Panc1 (cell line): ENCODE measurements at regions not wholly inside any gene's neighbourhood (a gene's known extent, or its start where the extent isn't known, plus 50 kb on each side); places are given as distances from the start of the nearest gene placed in this dataset.

Experiments
- ATAC-seq: fragments of 200-7000 bp; cut with Tn5 transposase; 2 replicates; pipeline ENCODE4 v1.9.1; 2020; ENCODE audit warnings: mild to moderate bottlenecking, moderate library complexity
- BruUV-seq: library from RNA; stranded (reverse); fragments of 400-500 nt; replicated peaks from 2 replicates; lab custom pipeline; 2021; lab: Mats Ljungman, UMichigan
- CTCF ChIA-PET: fragments of 300-600 bp; sonication (Branson Sonifier 250); formaldehyde crosslinking; loops from one replicate; lab custom pipeline; 2022; ENCODE audit warnings: antibody characterized with exemption; lab: Charles Lee
- POLR2A ChIA-PET: fragments of 300-600 bp; sonication (Branson Sonifier 250); formaldehyde crosslinking; loops from one replicate; lab custom pipeline; 2022; ENCODE audit warnings: antibody characterized with exemption; lab: Charles Lee
- DNase-seq: peaks from one replicate; pipeline ENCODE4 v3.0.0-alpha.2; 2010; ENCODE audit warnings: low read depth, low spot score
- H3K27ac ChIP-seq: 2 replicates; pipeline ENCODE4 v1.5.1; 2011; ENCODE audit warnings: mild to moderate bottlenecking, low read length, inconsistent platforms
- H3K27me3 ChIP-seq: fragments of 200-500 bp; sonication (Bioruptor generic); 2 replicates; pipeline ENCODE4 v1.6.0; 2014; ENCODE audit warnings: low read length, inconsistent platforms; ENCODE audit not compliant: control insufficient read depth, insufficient read depth
- H3K36me3 ChIP-seq: fragments of 200-500 bp; sonication (Bioruptor generic); 2 replicates; pipeline ENCODE4 v1.5.1; 2014; ENCODE audit warnings: inconsistent platforms, mild to moderate bottlenecking, low read length, moderate library complexity; ENCODE audit not compliant: control insufficient read depth, insufficient read depth
- H3K4me1 ChIP-seq: 2 replicates; pipeline ENCODE4 v1.5.1; 2011; ENCODE audit warnings: inconsistent platforms, mild to moderate bottlenecking, low read length, moderate library complexity; ENCODE audit not compliant: control insufficient read depth, insufficient read depth
- H3K4me3 ChIP-seq, 2 experiments: 2 replicates each; pipeline ENCODE4 v1.5.1; 2011 to 2012; ENCODE audit warnings: low read depth in 2 of 2, low read length in 2 of 2, mild to moderate bottlenecking in 2 of 2, inconsistent platforms in 1 of 2, moderate library complexity in 1 of 2
- H3K9me3 ChIP-seq: fragments of 200-500 bp; sonication (Bioruptor generic); 2 replicates; pipeline ENCODE4 v1.5.1; 2014; ENCODE audit warnings: low read depth, mild to moderate bottlenecking, inconsistent platforms, low read length, moderate library complexity; ENCODE audit not compliant: control insufficient read depth, insufficient read depth
- CTCF ChIP-seq: fragments of 450-650 bp; IDR thresholded peaks from 2 replicates; pipeline ENCODE4 v1.5.1; 2017; ENCODE audit warnings: mild to moderate bottlenecking
- POLR2AphosphoS5 ChIP-seq: IDR thresholded peaks from 2 replicates; pipeline ENCODE4 v1.6.1; 2012; ENCODE audit warnings: mild to moderate bottlenecking, low read depth, low read length, moderate library complexity
- REST ChIP-seq, 2 experiments: IDR thresholded peaks; 2 replicates each; pipeline ENCODE4 v1.6.1; 2011 to 2012; ENCODE audit warnings: low read depth in 2 of 2, control low read depth in 1 of 2, low read length in 1 of 2, mild to moderate bottlenecking in 1 of 2, moderate library complexity in 1 of 2; ENCODE audit not compliant: insufficient read depth in 1 of 2
- SIN3A ChIP-seq: IDR thresholded peaks from 2 replicates; pipeline ENCODE4 v1.6.1; 2012; ENCODE audit warnings: low read depth, mild to moderate bottlenecking, low read length, moderate library complexity, borderline replicate concordance; ENCODE audit not compliant: insufficient read depth
- TCF7L2 ChIP-seq: IDR thresholded peaks from 2 replicates; pipeline ENCODE4 v1.6.1; 2011; ENCODE audit warnings: mild to moderate bottlenecking, low read depth, low read length, inconsistent platforms
- in situ Hi-C: cut with HindIII; loops from 2 replicates; pipeline ENCODE4 v1.10.0; 2016; ENCODE audit warnings: low sequenced_read_pairs, low pct_unique_long_range_greater_than_20kb
- intact Hi-C: fragments of 100-400 bp; cut with micrococcal nuclease; formaldehyde crosslinking; loops from one replicate; pipeline ENCODE4 v1.10.0; 2022; ENCODE audit not compliant: unreplicated experiment

- POLR2A ChIA-PET = no interaction called here
- H3K27ac ChIP-seq = no peak overlapping the region
- BruUV-seq = no TSS peak
- H3K9me3 ChIP-seq = no peaks in the 10 kb centered on the region
- no peak overlapping the region for H3K4me3 ChIP-seq
- no peak for DNase-seq
- in situ Hi-C loops (no loop called here), intact Hi-C loops (no loop called here)
- CTCF ChIA-PET = no interaction called here
- H3K36me3 ChIP-seq = no peaks in the 10 kb centered on the region
- no peaks in the 10 kb centered on the region for H3K4me1 ChIP-seq
- H3K27me3 ChIP-seq = no peaks in the 10 kb centered on the region
- TF ChIP-seq CTCF = no peak
- no peak for TF ChIP-seq SIN3A
- TF ChIP-seq REST (IDR thresholded peaks at IDR 0.05; ENCODE audit: insufficient read depth in 1 of 2, low read depth in 2 of 2, low read length in 1 of 2) = no peak
- TF ChIP-seq POLR2AphosphoS5 = no peak
- TF ChIP-seq TCF7L2 = no peak
- ATAC-seq = no peak
These were observed 147.3 kb downstream of the INHBB start for GRCh38 chr2:120493231-120493630.

GRCh38 chr2:120494446-120494845 lies 148.5 kb downstream of the INHBB start:
- POLR2A ChIA-PET = no interaction called here
- no peaks in the 10 kb centered on the region for H3K36me3 ChIP-seq
- intact Hi-C loops (no loop called here), in situ Hi-C loops (no loop called here)
- CTCF ChIA-PET = no interaction called here
- TF ChIP-seq REST (IDR thresholded peaks at IDR 0.05; ENCODE audit: insufficient read depth in 1 of 2, low read depth in 2 of 2, low read length in 1 of 2) = no peak
- TF ChIP-seq SIN3A = no peak
- no peak for TF ChIP-seq CTCF
- no peak for TF ChIP-seq POLR2AphosphoS5
- TF ChIP-seq TCF7L2 = no peak
- H3K27me3 ChIP-seq = no peaks in the 10 kb centered on the region
- H3K4me1 ChIP-seq = no peaks in the 10 kb centered on the region
- no peaks in the 10 kb centered on the region for H3K9me3 ChIP-seq
- no peak overlapping the region for H3K4me3 ChIP-seq
- ATAC-seq = no peak
- DNase-seq = no peak
- BruUV-seq = no TSS peak
- no peak overlapping the region for H3K27ac ChIP-seq
